Gastroesophageal sphincter (tissue), 4 donors: ENCODE measurements at regions not wholly inside any gene's neighbourhood (a gene's known extent, or its start where the extent isn't known, plus 50 kb on each side); places are given as distances from the start of the nearest gene placed in this dataset.

Experiments used
- ATAC-seq: fragments of 150-250 bp; one replicate; pipeline ENCODE4 v1.9.1; 2016; ENCODE audit warnings: mild to moderate bottlenecking, moderate library complexity
- H3K27ac ChIP-seq, 4 donors: fragments of 200-600 bp; sonication (generic) in 3 of 4; 1 replicate in 3 of 4; 2 replicates in 1 of 4; pipeline ENCODE4 v1.5.1; 2016 to 2019
- H3K27me3 ChIP-seq: fragments of 200-600 bp; sonication (generic); one replicate; pipeline ENCODE4 v1.5.1; 2019
- H3K36me3 ChIP-seq, 2 donors: fragments of 200-600 bp; sonication (generic); one replicate each; pipeline ENCODE4 v1.5.1; 2019; ENCODE audit warnings: control low read depth in 1 of 2
- H3K4me1 ChIP-seq, 3 donors: fragments of 200-600 bp; sonication (generic); 1 replicate in 2 of 3; 2 replicates in 1 of 3; pipeline ENCODE4 v1.5.1; 2016 to 2019; ENCODE audit warnings: control low read depth in 2 of 3
- H3K4me3 ChIP-seq, 2 donors: fragments of 200-600 bp; sonication (generic); one replicate each; pipeline ENCODE4 v1.5.1; 2019; ENCODE audit warnings: mild to moderate bottlenecking in 1 of 2, moderate library complexity in 1 of 2
- H3K9me3 ChIP-seq, 3 donors: fragments of 200-600 bp; sonication (generic); one replicate each; pipeline ENCODE4 v1.5.1; 2017 to 2019; ENCODE audit warnings: control low read depth in 2 of 3
- CTCF ChIP-seq, 4 experiments: fragments of 200-600 bp in 2 of 4; fragments of 450-650 bp in 2 of 4; sonication (generic) in 1 of 4; IDR thresholded peaks; one replicate each; pipeline ENCODE4 v1.5.1; 2017 to 2019; ENCODE audit warnings: antibody characterized with exemption in 4 of 4, mild to moderate bottlenecking in 2 of 4, moderate library complexity in 2 of 4
- EP300 ChIP-seq: sonication (generic); formaldehyde crosslinking; IDR thresholded peaks from one replicate; pipeline ENCODE4 v1.6.1; 2017; ENCODE audit warnings: antibody characterized with exemption, mild to moderate bottlenecking
- POLR2A ChIP-seq, 2 donors: fragments of 450-650 bp; IDR thresholded peaks; one replicate each; pipeline ENCODE4 v1.6.1; 2017; ENCODE audit warnings: antibody characterized with exemption in 2 of 2, mild to moderate bottlenecking in 2 of 2, moderate library complexity in 1 of 2
- POLR2AphosphoS5 ChIP-seq: sonication (generic); formaldehyde crosslinking; IDR thresholded peaks from one replicate; pipeline ENCODE4 v1.6.1; 2017; ENCODE audit warnings: antibody characterized with exemption
- WGBS, 2 donors: methylation state at CpG; one replicate each; pipeline ENCODE4 v1.1.5; 2018; ENCODE audit warnings: low coverage in 1 of 2; 5-methylcytosine and 5-hydroxymethylcytosine counted together

GRCh38 chr3:20336572-20336971 lies 150.6 kb upstream of the SGO1 start:
- Histone ChIP-seq H3K36me3 (no peaks in the 10 kb centered on the region), H3K4me1 (no peaks in the 10 kb centered on the region), H3K9me3 (no peaks in the 10 kb centered on the region), H3K27me3 (no peaks in the 10 kb centered on the region), H3K4me3 (no peak overlapping the region), H3K27ac (no peak overlapping the region)
- TF ChIP-seq EP300 (no peak), POLR2AphosphoS5 (no peak), POLR2A (IDR thresholded peaks at IDR 0.05) (no peak), CTCF (IDR thresholded peaks at IDR 0.05) (no peak)
- no peak for ATAC-seq

- no peak for TF ChIP-seq POLR2AphosphoS5
- no peak for TF ChIP-seq CTCF (IDR thresholded peaks at IDR 0.05)
- TF ChIP-seq POLR2A (IDR thresholded peaks at IDR 0.05) = no peak
- no peak for TF ChIP-seq EP300
- 71 to 97% methylated on average over 2 of the region's 2 CpGs for WGBS, 2 donors
- Histone ChIP-seq H3K4me1 (no peaks in the 10 kb centered on the region), H3K36me3 (no peaks in the 10 kb centered on the region), H3K4me3 (no peak overlapping the region), H3K27me3 (no peaks in the 10 kb centered on the region), H3K27ac (no peak overlapping the region), H3K9me3 (no peaks in the 10 kb centered on the region)
- no peak for ATAC-seq
Measured at GRCh38 chr3:20334842-20335241, 148.8 kb upstream of the SGO1 start.

GRCh38 chr3:20327889-20328288 lies 141.9 kb upstream of the SGO1 start:
- Histone ChIP-seq H3K4me3 (no peak overlapping the region), H3K9me3 (no peaks in the 10 kb centered on the region), H3K4me1 (no peaks in the 10 kb centered on the region), H3K27me3 (no peaks in the 10 kb centered on the region), H3K27ac (no peak overlapping the region), H3K36me3 (no peaks in the 10 kb centered on the region)
- TF ChIP-seq POLR2A (IDR thresholded peaks at IDR 0.05) = no peak
- TF ChIP-seq CTCF (IDR thresholded peaks at IDR 0.05) = no peak
- no peak for ATAC-seq
- WGBS, 2 donors = 91 to 100% methylated on average over 1 of the region's 1 CpG

- no peak overlapping the region for H3K27ac ChIP-seq
- no peaks in the 10 kb centered on the region for H3K4me1 ChIP-seq
- no peaks in the 10 kb centered on the region for H3K9me3 ChIP-seq
- no peaks in the 10 kb centered on the region for H3K27me3 ChIP-seq
- 89 to 100% methylated on average over 1 of the region's 1 CpG for WGBS, 2 donors
- ATAC-seq = no peak
- TF ChIP-seq POLR2AphosphoS5 = no peak
- no peak for TF ChIP-seq CTCF (IDR thresholded peaks at IDR 0.05)
- TF ChIP-seq EP300 = no peak
- no peak for TF ChIP-seq POLR2A (IDR thresholded peaks at IDR 0.05)
- no peak overlapping the region for H3K4me3 ChIP-seq
- H3K36me3 ChIP-seq = no peaks in the 10 kb centered on the region
Measured at GRCh38 chr3:20326541-20326940, 140.5 kb upstream of the SGO1 start.

GRCh38 chr3:20325563-20325962 lies 139.6 kb upstream of the SGO1 start:
- TF ChIP-seq EP300 (no peak), POLR2A (IDR thresholded peaks at IDR 0.05) (no peak), CTCF (IDR thresholded peaks at IDR 0.05) (no peak), POLR2AphosphoS5 (no peak)
- Histone ChIP-seq H3K27ac (no peak overlapping the region), H3K36me3 (no peaks in the 10 kb centered on the region), H3K9me3 (no peaks in the 10 kb centered on the region), H3K4me3 (no peak overlapping the region), H3K27me3 (no peaks in the 10 kb centered on the region), H3K4me1 (peaks cover 0 to 6% (median under 1%) of the 10 kb centered on the region in 3 donors)
- no peak for ATAC-seq
- WGBS, 2 donors = 88 to 89% methylated on average over 1 of the region's 1 CpG
